PC-9 (cell line): ENCODE measurements at regions not wholly inside any gene's neighbourhood (a gene's known extent, or its start where the extent isn't known, plus 50 kb on each side); places are given as distances from the start of the nearest gene placed in this dataset. TPM values are rescaled to one million over a fixed set of nuclear protein-coding genes. Genes with fewer than 3 reads are reported as not detected.

Source experiments
- BruUV-seq: library from RNA; stranded (reverse); fragments of 400-500 nt; replicated peaks from 2 replicates; lab custom pipeline; 2021; lab: Mats Ljungman, UMichigan
- CTCF ChIA-PET: fragments of 300-600 bp; sonication (Branson Sonifier 250); formaldehyde crosslinking; loops from one replicate; lab custom pipeline; 2022; ENCODE audit warnings: antibody characterized with exemption; lab: Charles Lee
- POLR2A ChIA-PET: fragments of 300-600 bp; sonication (Branson Sonifier 250); formaldehyde crosslinking; loops from one replicate; lab custom pipeline; 2022; ENCODE audit warnings: antibody characterized with exemption; ENCODE audit not compliant: unreplicated experiment; lab: Charles Lee
- DNase-seq, 2 experiments: peaks; one replicate each; pipeline versions ENCODE4 v3.0.0 to v3.0.0-alpha.2; 2015 to 2022; ENCODE audit warnings: mixed read lengths in 1 of 2
- H2AFZ ChIP-seq: fragments of 200-600 bp; sonication (generic); 2 replicates; pipeline ENCODE4 v1.8.1; 2017; ENCODE audit warnings: antibody characterized with exemption
- H3F3A ChIP-seq: fragments of 200-600 bp; sonication (generic); 2 replicates; pipeline ENCODE4 v1.8.1; 2017; ENCODE audit warnings: antibody characterized with exemption, mild to moderate bottlenecking, low read depth; ENCODE audit not compliant: insufficient read depth
- H3K27ac ChIP-seq: fragments of 200-600 bp; sonication (generic); 2 replicates; pipeline ENCODE4 v1.6.1; 2016; ENCODE audit warnings: mixed run types
- H3K27me3 ChIP-seq: fragments of 200-600 bp; sonication (generic); 2 replicates; pipeline ENCODE4 v1.6.1; 2016; ENCODE audit warnings: low read depth, mixed run types; ENCODE audit not compliant: insufficient read depth
- H3K36me3 ChIP-seq: fragments of 200-600 bp; sonication (generic); 2 replicates; pipeline ENCODE4 v1.6.1; 2016; ENCODE audit warnings: low read depth, mixed run types
- H3K4me1 ChIP-seq: fragments of 200-600 bp; sonication (generic); replicated peaks from 2 replicates; pipeline ENCODE4 v1.6.1; 2016; ENCODE audit warnings: mixed run types; ENCODE audit not compliant: insufficient read depth
- H3K4me2 ChIP-seq: fragments of 200-600 bp; sonication (generic); 2 replicates; pipeline ENCODE4 v1.6.1; 2017; ENCODE audit warnings: mixed run types
- H3K4me3 ChIP-seq: fragments of 200-600 bp; sonication (generic); 2 replicates; pipeline ENCODE4 v1.6.1; 2016; ENCODE audit warnings: mixed run types
- H3K79me2 ChIP-seq: fragments of 200-600 bp; sonication (generic); 2 replicates; pipeline ENCODE4 v1.6.1; 2017; ENCODE audit warnings: low read depth, mixed run types
- H3K9me2 ChIP-seq: fragments of 200-600 bp; sonication (generic); 2 replicates; pipeline ENCODE4 v1.8.1; 2017; ENCODE audit warnings: mild to moderate bottlenecking; ENCODE audit not compliant: insufficient read depth
- H3K9me3 ChIP-seq: fragments of 200-600 bp; sonication (generic); 2 replicates; pipeline ENCODE4 v1.8.1; 2016; ENCODE audit warnings: low read depth; ENCODE audit not compliant: insufficient read depth
- H4K20me1 ChIP-seq: fragments of 200-600 bp; sonication (generic); 2 replicates; pipeline ENCODE4 v1.8.1; 2017; ENCODE audit not compliant: insufficient read depth
- EZH2 ChIP-seq: fragments of 200-600 bp; sonication (generic); IDR thresholded peaks from 2 replicates; pipeline ENCODE4 v1.8.0; 2017; ENCODE audit warnings: antibody characterized with exemption, low read depth
- intact Hi-C: fragments of 100-400 bp; cut with micrococcal nuclease; formaldehyde crosslinking; loops from one replicate; pipeline ENCODE4 v1.10.0; 2022; ENCODE audit not compliant: unreplicated experiment
- microRNA-seq: library from miRNA; unstranded; fragments of <30 nt; microRNA quantifications from one replicate; pipeline ENCODE4 v1.2.0, GENCODE V29; 2021; ENCODE audit warnings: borderline number of aligned reads, borderline replicate concordance
- TF ChIP-seq, protein P1 (sequence below): fragments of 200-600 bp; sonication (generic); conservative IDR thresholded peaks from 2 replicates; pipeline ENCODE4 v1.6.1; 2017; ENCODE audit warnings: mixed run types, antibody characterized with exemption, mild to moderate bottlenecking, moderate library complexity

DNA sequence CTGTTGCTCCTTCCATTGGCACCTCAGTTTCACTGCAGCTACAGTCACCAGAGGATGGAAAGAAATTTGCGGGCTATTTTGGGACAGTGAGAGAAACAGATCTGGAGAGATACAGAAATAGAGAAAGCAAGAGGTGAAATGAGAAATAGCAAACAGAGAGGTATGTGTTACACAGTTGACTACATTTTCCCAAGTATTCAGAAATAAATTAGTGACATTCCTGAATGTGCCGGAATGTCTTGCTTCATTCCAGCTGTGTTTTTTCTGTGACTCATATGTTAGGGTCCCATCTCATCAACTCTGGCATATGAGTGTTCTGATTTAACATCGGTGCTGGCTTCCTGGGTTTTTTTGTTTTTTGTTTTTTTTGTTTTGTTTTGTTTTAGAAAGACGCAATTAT, 63.8 kb upstream of the ZNF462 start:
- DNase-seq = peak in 1 of 2 experiments; percentile 71
- Histone ChIP-seq H3K4me3 (no peak overlapping the region), H3K9me2 (no peaks in the 10 kb centered on the region), H3K27ac (no peak overlapping the region), H3K36me3 (peaks cover 6% of the 10 kb centered on the region; the same call in 1 of the 2 replicates), H3K9me3 (peaks cover 10% of the 10 kb centered on the region), H4K20me1 (no peaks in the 10 kb centered on the region), H2AFZ (no peak overlapping the region), H3F3A (peaks cover 13% of the 10 kb centered on the region; the same call in 1 of the 2 replicates), H3K79me2 (no peaks in the 10 kb centered on the region), H3K27me3 (no peaks in the 10 kb centered on the region), H3K4me2 (peak overlapping the region; percentile 30), H3K4me1 (peaks cover 19% of the 10 kb centered on the region)
- no TSS peak for BruUV-seq
- no peak for TF ChIP-seq EZH2
- TF ChIP-seq, protein P1, sequence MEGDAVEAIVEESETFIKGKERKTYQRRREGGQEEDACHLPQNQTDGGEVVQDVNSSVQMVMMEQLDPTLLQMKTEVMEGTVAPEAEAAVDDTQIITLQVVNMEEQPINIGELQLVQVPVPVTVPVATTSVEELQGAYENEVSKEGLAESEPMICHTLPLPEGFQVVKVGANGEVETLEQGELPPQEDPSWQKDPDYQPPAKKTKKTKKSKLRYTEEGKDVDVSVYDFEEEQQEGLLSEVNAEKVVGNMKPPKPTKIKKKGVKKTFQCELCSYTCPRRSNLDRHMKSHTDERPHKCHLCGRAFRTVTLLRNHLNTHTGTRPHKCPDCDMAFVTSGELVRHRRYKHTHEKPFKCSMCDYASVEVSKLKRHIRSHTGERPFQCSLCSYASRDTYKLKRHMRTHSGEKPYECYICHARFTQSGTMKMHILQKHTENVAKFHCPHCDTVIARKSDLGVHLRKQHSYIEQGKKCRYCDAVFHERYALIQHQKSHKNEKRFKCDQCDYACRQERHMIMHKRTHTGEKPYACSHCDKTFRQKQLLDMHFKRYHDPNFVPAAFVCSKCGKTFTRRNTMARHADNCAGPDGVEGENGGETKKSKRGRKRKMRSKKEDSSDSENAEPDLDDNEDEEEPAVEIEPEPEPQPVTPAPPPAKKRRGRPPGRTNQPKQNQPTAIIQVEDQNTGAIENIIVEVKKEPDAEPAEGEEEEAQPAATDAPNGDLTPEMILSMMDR = no peak
- ChIA-PET CTCF (no interaction called here), POLR2A (no interaction called here)
- intact Hi-C loops = loop anchor here (5.0 to 10.0 kb wide), 2 partner anchors 63 to 126 kb away; partner anchors contain the start of gene ZNF462

DNA sequence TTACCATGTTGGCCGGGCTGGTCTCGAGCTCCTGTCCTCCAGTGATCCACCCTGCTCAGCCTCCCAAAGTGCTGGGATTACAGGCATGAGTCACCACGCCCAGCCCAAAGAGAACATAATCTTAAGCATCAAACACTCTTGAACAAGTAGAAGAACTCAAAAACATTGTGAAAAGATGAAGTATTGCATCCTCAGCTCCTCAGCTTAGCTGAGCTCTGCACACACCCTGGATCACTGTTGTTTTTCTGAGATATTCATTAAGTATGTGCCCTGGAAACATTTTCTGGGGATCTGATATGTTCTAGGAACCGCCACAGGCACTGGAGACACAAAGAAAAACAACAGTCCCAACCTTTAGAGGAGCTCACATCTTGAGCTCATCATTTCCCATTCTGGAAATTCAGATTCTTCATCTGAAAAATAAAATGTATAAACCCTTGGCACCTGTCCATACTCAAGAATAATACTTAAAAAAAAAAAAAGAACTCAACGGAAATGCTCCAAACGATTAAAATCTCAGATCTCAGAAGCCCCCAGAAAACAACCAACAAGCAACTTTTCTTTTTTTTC, 62.2 kb upstream of the ZNF462 start:
- no peak for DNase-seq
- no peak overlapping the region for H3K4me3 ChIP-seq
- intact Hi-C loops = no loop called here
- no peaks in the 10 kb centered on the region for H3K9me2 ChIP-seq
- ChIA-PET POLR2A (interaction anchor here (0.6 to 0.7 kb wide), 2 partner anchors 162 to 219 kb away, joined by 3 read pairs; no protein-coding TSS in a partner anchor), CTCF (no interaction called here)
- H3K79me2 ChIP-seq = no peaks in the 10 kb centered on the region
- H3F3A ChIP-seq = peaks cover 13% of the 10 kb centered on the region; the same call in 1 of the 2 replicates
- BruUV-seq = no TSS peak
- TF ChIP-seq, protein P1 = no peak
- no peak for TF ChIP-seq EZH2
- no peak overlapping the region for H2AFZ ChIP-seq
- H3K36me3 ChIP-seq = no peaks in the 10 kb centered on the region
- H3K27me3 ChIP-seq = no peaks in the 10 kb centered on the region
- H3K27ac ChIP-seq = no peak overlapping the region
- H3K4me2 ChIP-seq = no peak overlapping the region
- H4K20me1 ChIP-seq = no peaks in the 10 kb centered on the region
- H3K4me1 ChIP-seq = peaks cover 15% of the 10 kb centered on the region
- H3K9me3 ChIP-seq = peaks cover 10% of the 10 kb centered on the region

DNA sequence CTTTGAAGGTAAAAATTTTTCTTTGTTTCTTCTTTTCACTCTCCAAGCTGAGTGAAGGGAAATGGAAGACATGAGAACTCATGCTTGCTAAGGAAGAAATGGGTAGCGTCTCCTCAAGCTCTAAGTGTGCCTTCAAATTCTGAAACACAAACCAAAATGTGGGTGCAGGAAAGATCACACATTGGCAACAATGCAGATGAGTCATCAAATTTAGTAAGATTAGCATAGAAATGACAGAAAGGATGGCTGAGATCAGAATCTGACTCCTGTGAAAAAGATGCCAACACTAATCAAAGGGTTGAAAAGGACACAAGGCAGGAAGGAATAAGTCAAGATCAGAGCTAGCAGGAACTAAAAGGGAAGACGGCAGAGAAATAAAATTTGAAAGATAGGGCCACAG, 61.1 kb upstream of the ZNF462 start:
- H3K36me3 ChIP-seq = no peaks in the 10 kb centered on the region
- H3K4me1 ChIP-seq = peaks cover 15% of the 10 kb centered on the region
- no peaks in the 10 kb centered on the region for H4K20me1 ChIP-seq
- no peaks in the 10 kb centered on the region for H3K79me2 ChIP-seq
- no peak for DNase-seq
- peaks cover 5% of the 10 kb centered on the region for H3K9me3 ChIP-seq
- H3K27me3 ChIP-seq = no peaks in the 10 kb centered on the region
- no peaks in the 10 kb centered on the region for H3K9me2 ChIP-seq
- intact Hi-C loops = no loop called here
- no peak overlapping the region for H3K4me2 ChIP-seq
- TF ChIP-seq, protein P1 = no peak
- no peak for TF ChIP-seq EZH2
- no peak overlapping the region for H3K27ac ChIP-seq
- ChIA-PET POLR2A (no interaction called here), CTCF (no interaction called here)
- H3F3A ChIP-seq = peaks cover 13% of the 10 kb centered on the region; the same call in 1 of the 2 replicates
- H3K4me3 ChIP-seq = no peak overlapping the region
- no TSS peak for BruUV-seq
- H2AFZ ChIP-seq = no peak overlapping the region

Small RNAs in the stretch of these regions (microRNA-seq; reads per million reads assigned to microRNA genes)
- gene MIR8081 = not detected
